Upper lobe of left lung (tissue), 4 donors: ENCODE measurements at regions not wholly inside any gene's neighbourhood (a gene's known extent, or its start where the extent isn't known, plus 50 kb on each side); places are given as distances from the start of the nearest gene placed in this dataset.

Experiments
- POLR2A ChIP-seq, 4 donors: fragments of 450-650 bp; IDR thresholded peaks; one replicate each; pipeline ENCODE4 v1.5.1; 2016 to 2017; ENCODE audit warnings: antibody characterized with exemption in 4 of 4, mild to moderate bottlenecking in 2 of 4
- TF ChIP-seq, protein P1 (sequence below), 6 experiments: fragments of 450-650 bp in 4 of 6; fragments of 200-600 bp in 2 of 6; sonication (generic) in 2 of 6; IDR thresholded peaks; one replicate each; pipeline ENCODE4 v1.5.1; 2016 to 2019; ENCODE audit warnings: antibody characterized with exemption in 6 of 6

DNA sequence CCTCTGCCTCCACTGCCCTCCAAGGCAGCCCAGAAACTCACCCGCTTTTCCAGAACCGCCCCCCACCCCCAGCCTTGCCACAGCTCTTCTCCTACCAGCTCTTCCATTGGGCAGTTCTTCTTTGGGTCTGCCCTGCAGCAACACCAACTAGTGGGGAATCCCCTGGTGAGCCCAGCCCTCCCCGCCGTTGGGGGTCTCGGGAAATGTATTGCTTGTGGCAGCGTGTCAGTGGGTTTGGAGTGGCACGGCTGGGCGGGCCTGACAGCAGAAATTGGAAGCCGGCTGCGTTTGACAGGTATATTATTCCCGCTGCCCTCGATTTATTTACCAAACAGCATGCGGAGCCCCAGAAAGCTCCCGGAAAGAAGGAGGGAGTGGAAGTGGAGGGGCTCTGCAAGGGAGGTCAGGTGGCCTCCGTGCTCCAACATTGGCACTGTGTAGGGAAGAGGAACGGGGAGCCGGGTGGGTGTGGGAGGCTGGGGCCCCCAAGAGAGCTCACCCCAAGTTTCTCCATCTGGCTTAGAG, 65.2 kb upstream of the NECTIN1 start:
- no peak for TF ChIP-seq POLR2A (IDR thresholded peaks at IDR 0.05)
- TF ChIP-seq, protein P1, sequence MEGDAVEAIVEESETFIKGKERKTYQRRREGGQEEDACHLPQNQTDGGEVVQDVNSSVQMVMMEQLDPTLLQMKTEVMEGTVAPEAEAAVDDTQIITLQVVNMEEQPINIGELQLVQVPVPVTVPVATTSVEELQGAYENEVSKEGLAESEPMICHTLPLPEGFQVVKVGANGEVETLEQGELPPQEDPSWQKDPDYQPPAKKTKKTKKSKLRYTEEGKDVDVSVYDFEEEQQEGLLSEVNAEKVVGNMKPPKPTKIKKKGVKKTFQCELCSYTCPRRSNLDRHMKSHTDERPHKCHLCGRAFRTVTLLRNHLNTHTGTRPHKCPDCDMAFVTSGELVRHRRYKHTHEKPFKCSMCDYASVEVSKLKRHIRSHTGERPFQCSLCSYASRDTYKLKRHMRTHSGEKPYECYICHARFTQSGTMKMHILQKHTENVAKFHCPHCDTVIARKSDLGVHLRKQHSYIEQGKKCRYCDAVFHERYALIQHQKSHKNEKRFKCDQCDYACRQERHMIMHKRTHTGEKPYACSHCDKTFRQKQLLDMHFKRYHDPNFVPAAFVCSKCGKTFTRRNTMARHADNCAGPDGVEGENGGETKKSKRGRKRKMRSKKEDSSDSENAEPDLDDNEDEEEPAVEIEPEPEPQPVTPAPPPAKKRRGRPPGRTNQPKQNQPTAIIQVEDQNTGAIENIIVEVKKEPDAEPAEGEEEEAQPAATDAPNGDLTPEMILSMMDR (IDR thresholded peaks at IDR 0.05), result no peak
